ENCODE measurements at regions not wholly inside any gene's neighbourhood (a gene's known extent, or its start where the extent isn't known, plus 50 kb on each side); places are given as distances from the start of the nearest gene placed in this dataset.
"Not testable (repeated sequence)": the region's sequence is repeated elsewhere in the genome, so short reads cannot be mapped to it uniquely, and the experiment has no call there.

DNA sequence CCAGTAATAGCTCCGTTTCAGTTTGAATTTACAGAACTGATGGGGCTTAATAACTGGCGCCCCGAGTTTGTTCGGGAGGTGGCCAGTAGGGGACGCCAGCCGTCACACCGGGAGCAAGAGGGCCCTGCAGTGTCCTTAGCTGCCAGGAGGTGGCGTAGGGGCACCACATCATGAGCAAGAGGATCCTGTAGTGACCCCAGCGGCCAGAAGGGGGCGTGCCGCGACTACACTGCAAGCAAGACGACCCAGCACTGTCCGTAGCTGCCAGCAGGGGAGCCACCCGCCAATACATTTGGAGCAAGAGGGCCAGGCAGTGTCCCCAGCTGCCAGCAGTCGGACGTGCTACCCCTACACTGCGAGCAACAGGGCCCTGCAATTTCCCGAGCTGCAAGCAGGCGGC lies 663.7 kb upstream of the B3GAT1 start:
- DNase-seq: peak; percentile 13

DNA sequence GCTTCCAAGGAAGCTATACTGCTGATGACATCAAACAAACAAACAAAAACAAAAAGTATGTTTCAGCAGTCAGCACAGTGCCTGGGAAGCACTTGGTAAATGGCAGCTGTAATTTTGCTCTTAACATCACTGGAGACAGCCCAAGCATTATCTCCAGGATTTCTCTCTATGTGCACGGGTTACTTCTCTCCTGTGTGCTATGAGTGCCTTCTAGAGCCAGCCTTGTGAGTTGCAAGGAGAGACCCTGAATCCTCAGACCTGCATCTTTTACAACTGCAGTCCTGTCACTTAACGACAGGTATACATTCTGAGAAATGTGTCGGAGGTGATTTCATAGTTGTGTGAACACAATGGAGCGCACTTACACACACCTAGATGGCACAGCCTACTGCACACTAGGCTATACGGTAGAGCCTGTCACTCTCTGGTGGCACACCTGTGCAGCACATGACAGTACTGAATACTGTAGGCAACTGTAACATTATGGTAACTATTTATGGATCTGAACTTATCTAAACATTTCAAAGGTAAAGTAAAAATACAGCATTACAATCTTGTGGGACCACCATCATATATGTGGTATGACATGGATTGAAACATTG lies 662.5 kb upstream of the B3GAT1 start:
- no peak for DNase-seq

DNA sequence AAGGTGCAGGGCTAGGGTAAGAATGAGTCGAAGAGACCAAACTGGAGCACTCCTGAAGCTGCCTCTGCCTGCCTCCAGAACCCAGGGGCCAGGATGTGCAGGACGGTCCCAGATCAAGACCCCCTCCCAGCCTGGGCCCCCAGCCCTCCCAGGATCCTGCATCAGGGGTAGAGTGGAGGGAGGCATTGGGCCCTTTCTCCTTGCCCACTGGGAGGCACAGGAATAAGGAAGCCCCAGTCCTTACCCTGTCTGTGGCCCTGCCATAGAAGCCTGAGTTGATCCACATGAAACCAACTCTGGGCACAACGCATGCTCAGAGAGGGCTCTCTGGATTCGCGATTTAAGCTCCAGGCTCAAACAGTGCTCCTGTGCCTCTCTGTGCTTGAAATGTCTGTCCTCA lies 661.8 kb upstream of the B3GAT1 start:
- DNase-seq: no peak

DNA sequence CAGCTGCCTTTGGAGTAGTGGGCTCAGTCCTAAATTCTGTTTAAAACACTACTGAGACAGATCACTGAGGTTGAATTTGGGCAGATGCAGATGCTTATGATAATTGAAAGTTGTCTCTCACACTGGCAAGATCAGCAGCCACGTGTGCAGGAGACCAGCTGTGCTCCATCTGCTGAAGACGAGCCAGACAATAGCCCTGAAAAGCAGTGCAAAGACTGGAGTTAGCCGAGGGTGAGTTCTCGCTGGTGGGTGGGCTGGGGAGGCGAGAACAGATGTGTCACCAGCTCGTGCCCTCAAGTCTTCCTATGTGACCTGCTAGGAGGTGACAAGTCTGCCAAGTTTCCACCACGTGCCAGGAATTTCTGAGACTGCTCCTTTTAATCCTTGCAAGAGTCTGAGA lies 661.3 kb upstream of the B3GAT1 start:
- no peak for DNase-seq

DNA sequence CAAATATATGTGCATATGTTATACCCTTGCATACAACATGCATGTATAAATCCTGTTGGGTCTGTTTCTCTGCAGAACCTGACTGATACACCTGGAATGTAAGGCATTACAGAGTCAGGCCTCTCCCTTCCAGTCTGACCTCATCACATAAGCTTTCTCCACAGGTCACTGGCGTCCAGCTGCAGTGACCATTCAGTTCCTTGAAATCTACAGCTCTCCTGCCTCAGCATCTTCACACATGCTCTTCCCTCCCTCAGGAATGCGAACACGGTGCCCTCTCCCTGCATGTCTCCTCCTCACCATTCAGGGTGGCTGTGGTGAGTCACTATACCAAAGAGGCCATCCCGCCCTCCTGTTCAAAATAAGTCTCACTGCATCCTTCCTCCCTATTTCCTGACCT lies 657.8 kb upstream of the B3GAT1 start:
- no peak for DNase-seq

DNA sequence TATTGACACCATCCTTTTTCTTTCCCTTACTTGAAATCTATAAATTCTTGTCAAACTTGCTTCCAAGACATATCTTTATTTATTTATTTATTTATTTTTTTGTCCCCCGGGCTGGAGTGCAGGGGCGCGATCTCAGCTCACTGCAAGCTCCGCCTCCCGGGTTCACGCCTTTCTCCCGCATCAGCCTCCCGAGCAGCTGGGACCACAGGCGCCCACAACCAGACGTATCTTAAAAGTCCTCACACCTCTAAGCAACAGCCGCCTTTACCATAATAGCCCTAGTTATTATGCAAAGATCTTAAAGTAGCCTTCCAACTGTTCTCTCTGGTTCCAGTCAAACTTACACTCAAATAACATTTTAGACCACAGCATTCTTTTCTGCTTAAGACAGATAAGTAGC lies 657.0 kb upstream of the B3GAT1 start:
- no peak for DNase-seq

DNA sequence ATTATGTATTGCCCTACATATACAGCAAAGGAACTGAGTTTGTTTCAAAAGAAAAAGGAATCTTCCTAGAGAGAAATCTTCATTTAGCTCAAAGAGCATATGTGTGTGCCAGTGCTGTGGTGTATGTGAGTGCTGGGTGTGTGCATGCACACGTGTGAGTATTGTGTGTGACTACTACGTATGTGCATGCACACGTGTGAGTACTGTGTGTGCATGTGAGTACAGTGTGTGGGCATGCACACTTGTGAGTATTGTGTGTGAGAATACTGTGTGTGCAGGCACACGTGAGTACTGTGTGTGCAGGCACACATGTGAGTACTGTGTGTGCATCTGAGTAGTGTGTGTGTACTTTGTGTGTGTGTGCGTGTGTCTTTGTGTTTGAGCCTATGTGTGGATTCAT lies 651.0 kb upstream of the B3GAT1 start:
- DNase-seq: no peak

DNA sequence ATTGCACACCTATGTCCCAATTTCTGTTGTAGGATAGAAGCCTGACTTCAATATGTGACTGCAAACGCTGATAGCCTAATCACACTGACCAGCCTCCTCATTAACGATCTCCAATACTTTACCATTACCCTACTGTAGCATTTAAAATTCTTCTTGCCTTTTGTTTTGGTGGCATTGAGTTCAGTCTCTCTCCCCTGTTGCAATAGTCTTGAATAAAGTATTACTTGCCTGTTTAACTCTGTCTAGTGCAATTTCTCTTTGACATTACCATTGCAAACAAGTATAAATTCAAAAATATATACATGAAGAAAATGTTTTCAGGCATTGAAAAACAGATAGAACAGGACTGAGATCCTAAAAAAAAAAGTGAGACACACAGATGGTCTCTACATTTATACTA lies 649.1 kb upstream of the B3GAT1 start:
- no peak for DNase-seq

DNA sequence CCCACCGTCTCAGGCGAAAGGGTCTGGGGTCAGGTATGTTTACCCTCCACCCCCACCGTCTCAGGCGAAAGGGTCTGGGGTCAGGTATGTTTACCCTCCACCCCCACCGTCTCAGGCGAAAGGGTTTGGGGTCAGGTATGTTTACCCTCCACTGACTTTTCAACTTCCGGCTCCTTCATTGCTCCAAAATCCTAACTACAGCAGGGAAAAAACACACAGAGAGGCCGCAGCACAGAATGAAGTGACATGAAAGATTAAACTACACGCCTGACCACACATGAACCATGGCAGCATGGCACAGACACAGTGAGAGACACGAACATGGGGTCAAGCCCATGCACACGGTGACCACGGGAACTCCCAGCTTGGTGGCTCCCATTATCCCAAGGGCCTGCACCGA lies 634.9 kb upstream of the B3GAT1 start:
- no peak for DNase-seq

DNA sequence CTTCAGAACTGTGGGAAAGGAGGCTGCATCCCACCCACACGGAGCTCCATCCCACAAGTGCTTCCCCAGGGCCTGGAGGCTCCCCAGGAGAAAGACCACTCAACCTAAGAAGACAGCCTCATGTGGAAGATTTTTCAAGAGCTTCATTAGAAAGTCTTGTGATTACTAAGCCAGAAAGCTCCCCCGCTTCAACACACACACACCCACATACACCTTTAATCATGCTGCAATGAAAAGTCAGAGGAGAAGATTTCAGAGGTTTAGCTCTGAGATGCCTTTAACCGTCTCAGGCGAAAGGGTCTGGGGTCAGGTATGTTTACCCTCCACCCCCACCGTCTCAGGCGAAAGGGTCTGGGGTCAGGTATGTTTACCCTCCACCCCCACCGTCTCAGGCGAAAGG lies 634.5 kb upstream of the B3GAT1 start:
- DNase-seq: no peak

DNA sequence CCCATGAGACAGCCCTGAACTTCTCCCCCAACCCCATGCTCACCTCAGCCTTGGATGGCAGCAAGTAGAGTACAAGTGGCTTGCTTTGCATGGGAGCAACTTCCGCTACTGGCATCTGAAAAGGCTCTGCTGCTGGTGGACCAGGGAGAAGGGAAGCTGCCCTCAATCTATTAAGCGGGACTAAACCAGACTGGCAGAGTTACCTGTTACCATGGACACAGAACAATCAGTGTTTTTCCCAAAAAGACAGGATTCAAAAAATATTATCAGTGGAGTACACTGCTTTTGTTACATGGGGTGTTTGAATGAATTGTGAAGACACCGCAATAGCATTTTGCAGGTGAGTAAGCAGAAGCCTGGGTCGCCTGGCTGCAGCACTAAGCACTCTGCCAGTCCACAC lies 631.4 kb upstream of the B3GAT1 start:
- DNase-seq: no peak

DNA sequence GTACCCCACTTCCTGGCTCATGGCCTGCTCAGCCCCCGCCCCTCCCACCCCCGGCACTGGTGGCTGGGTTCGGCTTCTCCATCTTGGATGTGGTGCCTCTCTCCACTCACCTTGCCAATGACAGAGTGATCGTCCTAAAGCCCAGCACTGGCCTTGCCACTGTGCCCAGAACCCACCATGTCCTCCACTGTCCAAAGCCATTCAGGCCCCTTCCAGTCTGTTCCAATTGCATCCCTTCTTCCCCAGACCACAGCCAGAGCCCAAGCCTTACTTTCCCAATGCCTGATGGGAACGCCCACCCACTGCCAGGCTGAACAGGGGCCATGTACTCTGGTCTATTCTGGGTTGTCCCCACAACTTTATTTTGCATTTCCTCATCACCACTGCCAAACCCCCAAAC lies 625.8 kb upstream of the B3GAT1 start:
- no peak for DNase-seq

DNA sequence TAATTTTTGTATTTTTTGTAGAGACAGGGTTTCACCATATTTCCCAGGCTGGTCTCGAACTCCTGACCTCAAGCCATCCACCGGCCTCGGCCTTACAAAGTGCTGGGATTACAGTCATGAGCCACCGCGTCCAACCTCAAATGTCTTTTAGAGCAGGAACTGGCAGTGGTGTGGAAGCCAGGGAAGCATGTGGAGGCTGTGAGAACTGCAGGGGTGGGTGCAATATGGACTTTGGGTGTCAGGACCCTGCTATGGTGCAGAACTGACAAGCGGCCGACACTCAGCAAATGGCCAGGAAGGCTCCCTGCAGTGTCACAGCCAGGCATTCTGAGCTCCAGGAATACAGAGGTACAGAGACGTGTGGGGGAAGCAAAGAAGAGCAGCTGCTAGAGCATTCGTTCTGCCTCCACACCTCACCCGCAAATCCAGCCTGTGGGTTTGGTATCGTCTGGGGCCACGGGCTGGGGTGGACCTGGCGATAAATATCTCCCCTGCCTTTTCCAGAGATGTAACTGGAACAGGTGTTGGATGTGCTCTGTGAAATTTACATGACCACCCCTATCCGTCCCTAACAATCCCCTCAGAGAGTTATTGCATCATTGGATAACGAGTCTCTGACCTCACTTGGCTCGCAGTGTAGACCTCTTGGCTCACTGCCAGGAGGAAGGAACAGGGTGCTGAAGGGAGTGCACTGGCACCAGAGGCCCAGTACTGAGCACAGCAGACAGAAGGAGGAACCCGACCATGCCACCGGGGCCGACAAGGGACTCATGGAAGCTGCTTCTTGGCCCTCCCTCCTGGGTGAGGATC lies 624.7 kb upstream of the B3GAT1 start:
- no peak for DNase-seq

DNA sequence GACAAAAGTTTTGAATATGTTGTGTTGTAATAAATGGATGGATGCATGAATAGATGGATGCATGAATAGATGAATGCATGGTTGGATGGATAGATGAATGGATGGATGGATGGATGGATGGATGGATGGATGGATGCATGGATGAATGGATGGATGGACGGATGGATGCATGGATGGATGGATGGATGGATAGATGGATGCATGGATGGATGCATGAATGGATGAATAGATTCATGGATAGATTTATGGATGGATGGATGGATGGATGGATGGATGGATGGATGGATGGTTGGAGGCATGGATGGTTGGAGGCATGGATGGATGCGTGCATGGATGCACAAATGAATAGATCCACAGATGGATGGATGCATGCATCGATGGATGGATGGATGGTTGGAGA lies 623.2 kb upstream of the B3GAT1 start:
- DNase-seq: no peak

DNA sequence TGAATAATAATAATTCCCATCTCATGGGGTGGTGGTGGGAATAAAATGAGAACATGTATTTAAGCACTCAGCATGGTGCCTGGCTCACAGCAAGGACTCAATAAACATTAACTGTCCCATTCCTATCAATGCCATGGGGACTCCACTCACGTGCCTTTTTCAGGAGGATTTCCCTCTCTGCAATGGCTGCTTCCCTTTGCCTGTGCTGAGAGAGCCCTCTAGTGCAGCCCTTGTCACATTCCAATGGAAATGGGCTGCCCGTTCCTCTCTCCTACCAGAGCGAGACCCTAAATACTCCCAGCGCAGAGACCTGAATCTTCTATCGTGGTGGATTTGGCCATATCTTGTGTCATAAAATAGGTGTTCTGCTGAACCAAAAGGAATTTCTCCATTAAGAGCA lies 621.5 kb upstream of the B3GAT1 start:
- no peak for DNase-seq

DNA sequence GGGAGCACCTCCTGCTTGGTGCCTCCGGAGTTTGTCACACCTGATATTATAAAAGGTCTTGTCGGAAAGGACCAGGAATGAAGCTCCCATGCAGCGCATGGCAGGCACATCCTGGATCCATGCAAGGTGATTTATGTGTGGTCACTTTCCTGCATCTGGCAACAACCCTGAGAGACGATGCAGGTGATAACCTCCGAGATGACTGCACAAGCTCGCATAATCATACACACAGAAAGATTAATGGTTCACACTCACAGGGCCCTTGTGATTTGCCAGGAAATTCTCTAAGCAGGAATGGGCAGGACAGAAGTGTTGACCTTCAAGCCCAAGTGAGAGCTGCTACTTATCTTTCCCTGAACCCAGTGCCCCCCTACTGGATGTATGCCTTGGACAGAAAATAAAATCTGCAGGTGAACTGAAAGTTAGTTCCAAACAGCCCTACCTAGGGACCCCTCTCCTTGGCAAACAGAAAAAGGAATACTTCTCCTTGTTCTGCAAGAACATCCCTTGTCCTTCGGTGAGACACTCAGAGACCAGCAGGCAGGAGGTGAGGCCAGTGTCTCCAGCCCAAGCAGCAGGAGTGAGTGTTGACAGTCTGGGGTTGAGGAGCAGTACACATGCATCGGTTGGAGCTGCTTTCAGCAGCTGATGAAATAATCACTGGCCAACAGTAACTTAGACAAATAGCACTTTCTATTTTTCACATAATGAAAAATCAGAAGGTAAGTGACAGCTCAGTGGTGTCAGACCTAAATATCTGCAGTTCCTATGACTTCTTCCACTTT lies 619.4 kb upstream of the B3GAT1 start:
- DNase-seq: no peak

DNA sequence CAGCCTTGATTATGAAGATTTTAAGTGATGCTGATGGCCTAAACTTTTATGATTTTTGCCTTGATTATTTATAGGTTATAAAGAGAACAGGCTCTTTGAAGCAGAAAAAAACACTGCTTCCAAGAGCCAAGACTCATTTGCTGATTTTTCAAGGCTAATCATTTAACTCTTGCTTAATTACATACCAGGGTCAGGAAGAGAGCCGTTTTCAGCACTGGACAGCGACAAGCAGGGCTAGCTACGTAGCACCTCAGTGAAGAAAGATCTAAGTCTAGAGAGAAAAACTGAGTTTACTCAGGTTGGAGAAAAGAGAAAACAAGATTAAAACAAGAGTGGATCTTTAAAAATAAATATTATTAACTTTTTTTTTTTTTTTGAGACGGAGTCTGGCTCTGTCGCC lies 615.4 kb upstream of the B3GAT1 start:
- DNase-seq: no peak

DNA sequence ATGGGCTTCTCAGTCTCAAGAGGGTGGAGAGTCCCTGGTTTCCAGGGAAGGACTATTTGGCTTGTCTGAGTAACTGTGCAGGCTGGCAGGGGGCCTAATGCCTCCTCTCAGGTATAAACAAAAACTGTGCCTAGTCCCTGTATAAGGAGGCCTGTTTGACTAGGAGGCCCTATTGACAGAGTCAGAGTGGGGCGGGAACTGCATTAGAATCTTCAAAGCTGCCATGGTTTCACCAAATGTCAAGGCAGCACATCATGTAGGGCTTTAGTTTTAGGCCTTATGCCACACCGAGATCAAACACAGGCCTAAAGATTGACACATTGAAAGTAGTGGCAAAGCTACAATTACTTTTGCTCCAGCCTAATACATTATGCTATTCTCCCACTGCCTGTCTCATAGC lies 611.5 kb upstream of the B3GAT1 start:
- no peak for DNase-seq

DNA sequence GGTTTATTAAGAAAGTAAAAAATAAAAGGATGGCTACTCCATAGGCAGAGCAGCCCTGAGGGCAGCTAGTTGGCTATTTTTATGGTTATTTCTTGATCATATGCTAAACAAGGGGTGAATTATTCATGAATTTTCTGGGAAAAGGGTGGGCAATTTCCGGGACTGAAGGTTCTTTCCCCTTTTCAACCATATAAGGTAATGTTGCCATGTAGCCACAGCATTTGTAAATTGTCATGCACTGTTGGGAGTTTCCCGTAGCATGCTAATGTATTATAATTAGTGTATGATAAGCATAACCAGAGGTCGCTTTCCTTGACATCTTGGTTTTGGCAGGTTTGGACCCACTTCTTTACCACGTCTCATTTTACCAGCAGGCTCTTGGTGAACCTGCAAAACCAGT lies 610.4 kb upstream of the B3GAT1 start:
- DNase-seq: no peak

DNA sequence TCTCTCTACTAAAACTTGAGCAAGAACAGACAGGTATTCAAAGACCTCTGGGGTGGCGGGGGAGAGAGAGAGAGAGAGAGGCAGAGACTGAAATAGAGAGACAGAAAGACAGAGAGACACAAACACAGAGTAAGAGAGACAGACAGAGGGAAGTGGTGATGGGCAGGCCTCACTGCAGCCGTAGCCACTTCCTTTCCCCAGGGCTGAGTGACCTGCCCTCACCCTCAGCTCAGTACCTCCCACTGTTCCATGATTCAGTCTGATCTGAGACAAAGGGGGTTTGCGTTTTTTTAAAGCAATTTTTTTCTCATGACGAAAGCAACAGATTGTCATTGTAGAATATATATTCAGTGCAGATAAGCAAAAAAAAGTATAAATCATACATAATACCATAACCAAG lies 607.9 kb upstream of the B3GAT1 start:
- DNase-seq: no peak

DNA sequence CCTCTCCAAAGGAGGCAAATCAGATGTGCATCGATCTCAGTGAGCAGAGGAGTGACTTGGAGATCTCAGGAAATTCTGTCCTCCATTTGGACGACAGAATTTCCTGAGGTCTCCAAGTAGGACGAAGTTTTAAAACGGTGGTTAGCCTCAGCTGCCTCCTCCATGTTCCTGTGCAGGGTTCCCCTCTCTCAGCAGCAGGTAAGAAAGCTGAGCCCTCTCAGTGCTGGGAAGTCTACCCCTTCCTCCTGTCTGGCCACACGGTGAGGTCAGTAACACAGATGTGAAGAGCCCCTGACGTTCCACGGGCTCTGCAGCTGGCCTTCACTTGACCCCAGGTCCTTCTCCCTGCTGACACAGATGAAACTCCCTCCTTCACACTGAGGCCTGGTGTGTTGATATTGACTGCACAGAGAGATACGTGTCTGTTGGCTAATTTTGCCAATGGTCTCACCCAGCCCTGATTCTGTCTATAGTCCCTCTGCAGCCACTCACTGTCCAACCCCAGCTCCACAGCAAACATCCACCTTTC lies 607.4 kb upstream of the B3GAT1 start:
- no peak for DNase-seq

DNA sequence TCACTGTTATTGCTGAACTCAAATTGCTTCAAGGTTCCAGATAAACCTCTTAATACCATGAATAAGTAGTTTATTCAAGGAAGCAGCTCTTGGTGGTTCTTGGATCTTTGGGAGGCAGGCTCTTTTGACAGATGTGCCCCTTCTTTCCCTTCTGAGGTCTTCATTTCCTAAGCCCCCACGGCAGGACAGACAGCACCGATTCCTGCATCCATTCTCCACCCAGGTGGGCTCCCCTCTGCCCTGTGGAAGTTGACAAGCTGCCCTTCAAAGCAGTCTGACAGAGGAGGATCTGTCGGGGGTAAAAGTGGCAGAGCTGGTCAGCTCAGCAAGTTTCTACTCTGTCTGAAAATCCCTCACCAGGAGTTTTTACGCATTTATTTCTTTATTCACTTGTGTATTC lies 605.3 kb upstream of the B3GAT1 start:
- DNase-seq: no peak

DNA sequence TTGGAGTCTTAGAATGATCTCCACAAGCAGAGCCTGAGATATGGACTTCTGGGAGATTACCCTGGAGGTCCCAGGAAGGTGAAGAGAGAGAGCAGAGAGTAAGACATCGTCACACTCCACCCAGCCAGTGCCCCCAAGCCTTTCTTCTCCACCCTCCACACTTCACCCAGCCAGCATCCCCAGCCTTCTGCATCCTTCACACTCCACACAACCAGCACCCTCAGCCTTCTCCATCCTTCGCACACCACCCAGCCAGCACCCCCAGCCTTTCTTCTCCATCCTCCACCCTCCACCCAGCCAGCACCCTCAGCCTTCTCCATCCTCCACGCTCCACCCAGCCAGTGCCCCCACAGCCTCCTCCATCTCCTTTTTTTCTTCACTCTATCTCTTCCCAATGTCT lies 603.9 kb upstream of the B3GAT1 start:
- no peak for DNase-seq

DNA sequence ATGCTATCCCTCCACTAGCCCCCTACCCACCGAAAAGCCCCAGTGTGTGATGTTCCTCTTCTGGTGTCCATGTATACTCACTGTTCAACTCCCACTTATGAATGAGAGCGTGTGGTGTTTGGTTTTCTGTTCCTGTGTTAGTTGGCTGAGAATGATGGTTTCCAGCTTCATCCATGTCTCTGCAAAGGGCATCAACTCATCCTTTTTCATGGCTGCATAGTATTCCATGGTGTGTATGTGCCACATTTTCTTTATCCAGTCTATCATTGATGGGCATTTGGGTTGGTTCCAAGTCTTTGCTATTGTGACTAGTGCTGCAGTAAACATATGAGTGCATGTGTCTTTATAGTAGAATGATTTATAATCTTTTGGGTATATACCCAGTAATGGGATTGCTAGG lies 599.3 kb upstream of the B3GAT1 start:
- not testable (repeated sequence) for DNase-seq

All from activated CD4-positive, alpha-beta T cell treated with anti-CD3 and anti-CD28 coated beads for 1 hour (primary cell).